HCT116 (cell line): ENCODE measurements at regions not wholly inside any gene's neighbourhood (a gene's known extent, or its start where the extent isn't known, plus 50 kb on each side); places are given as distances from the start of the nearest gene placed in this dataset.

Source experiments
- ATAC-seq: fragments of 200-7000 bp; cut with Tn5 transposase; 2 replicates; pipeline ENCODE4 v1.9.1; 2020; ENCODE audit warnings: mild to moderate bottlenecking, moderate library complexity
- BruUV-seq: library from RNA; stranded (reverse); fragments of 400-500 nt; replicated peaks from 2 replicates; lab custom pipeline; 2021; lab: Mats Ljungman, UMichigan
- CTCF ChIA-PET: fragments of 300-600 bp; sonication (Branson Sonifier 250); formaldehyde crosslinking; loops from one replicate; lab custom pipeline; 2021; ENCODE audit warnings: antibody characterized with exemption; lab: Charles Lee
- POLR2A ChIA-PET: fragments of 300-600, 350-600 bp; sonication (Branson Sonifier 250); formaldehyde crosslinking; loops from one replicate; lab custom pipeline; 2021; ENCODE audit warnings: antibody characterized with exemption; lab: Charles Lee
- RAD21 ChIA-PET, 2 experiments: fragments of 300-600 bp; sonication (Branson Sonifier 250); formaldehyde crosslinking; loops; one replicate each; lab custom pipeline; 2023; ENCODE audit warnings: low total read pairs in 2 of 2; ENCODE audit not compliant: uncharacterized antibody in 2 of 2, unreplicated experiment in 2 of 2, low non-redundant PET in 1 of 2; lab: Charles Lee
- DNase-seq: peaks from one replicate; pipeline ENCODE4 v3.0.0-alpha.2; 2010; ENCODE audit warnings: low read depth, low spot score
- H2AFZ ChIP-seq: fragments of 200-600 bp; shearing (Covaris generic), sonication (generic); 2 replicates; pipeline ENCODE4 v1.6.1; 2017; ENCODE audit warnings: low read depth, mixed run types, mixed read lengths, antibody characterized with exemption, low read length; ENCODE audit not compliant: poor library complexity, severe bottlenecking
- H3K27ac ChIP-seq: 2 replicates; pipeline ENCODE4 v1.5.1; 2012; ENCODE audit warnings: low read depth, low read length
- H3K27me3 ChIP-seq: fragments of 200-600 bp; sonication (generic); 2 replicates; pipeline ENCODE4 v1.6.1; 2016; ENCODE audit warnings: mixed run types, low read length, mixed read lengths; ENCODE audit not compliant: insufficient read depth
- H3K36me3 ChIP-seq, 2 experiments: fragments of 200-500 bp in 1 of 2; fragments of 200-600 bp in 1 of 2; sonication (Bioruptor generic) in 1 of 2; sonication (generic) in 1 of 2; 2 replicates each; pipeline versions ENCODE4 v1.5.1 to v1.6.1; 2014 to 2016; ENCODE audit warnings: low read length in 2 of 2, inconsistent platforms in 1 of 2, mixed read lengths in 1 of 2, mixed run types in 1 of 2; ENCODE audit not compliant: insufficient read depth in 2 of 2, control insufficient read depth in 1 of 2
- H3K4me1 ChIP-seq, 2 experiments: fragments of 200-600 bp in 1 of 2; sonication (generic) in 1 of 2; 2 replicates each; pipeline versions ENCODE4 v1.5.1 to v1.6.1; 2012 to 2017; ENCODE audit warnings: low read length in 2 of 2, inconsistent platforms in 1 of 2, mild to moderate bottlenecking in 1 of 2, mixed read lengths in 1 of 2, mixed run types in 1 of 2, moderate library complexity in 1 of 2; ENCODE audit not compliant: insufficient read depth in 2 of 2, control insufficient read depth in 1 of 2
- H3K4me2 ChIP-seq: fragments of 200-600 bp; sonication (generic); 2 replicates; pipeline ENCODE4 v1.6.1; 2017; ENCODE audit warnings: mixed run types, low read length, mixed read lengths
- H3K4me3 ChIP-seq, 2 experiments: fragments of 200-600 bp in 1 of 2; sonication (generic) in 1 of 2; replicated peaks in 1 of 2; 2 replicates each; pipeline ENCODE4 v1.5.1; 2011 to 2016; ENCODE audit warnings: low read length in 2 of 2, control low read depth in 1 of 2, low read depth in 1 of 2, mild to moderate bottlenecking in 1 of 2, mixed read lengths in 1 of 2, mixed run types in 1 of 2
- H3K79me2 ChIP-seq: fragments of 200-600 bp; sonication (generic); 2 replicates; pipeline ENCODE4 v1.6.1; 2017; ENCODE audit warnings: mild to moderate bottlenecking, mixed run types, low read length, moderate library complexity, mixed read lengths; ENCODE audit not compliant: insufficient read depth
- H3K9ac ChIP-seq: fragments of 200-600 bp; sonication (generic); 2 replicates; pipeline ENCODE4 v1.6.1; 2016; ENCODE audit warnings: low read length, mixed read lengths
- H3K9me2 ChIP-seq: fragments of 200-600 bp; sonication (generic), shearing (Covaris generic); 2 replicates; pipeline ENCODE4 v1.6.1; 2017; ENCODE audit warnings: mixed run types, mild to moderate bottlenecking, moderate library complexity; ENCODE audit not compliant: insufficient read depth
- H3K9me3 ChIP-seq, 2 experiments: fragments of 200-500 bp in 1 of 2; fragments of 200-600 bp in 1 of 2; sonication (Bioruptor generic) in 1 of 2; sonication (generic) in 1 of 2; 2 replicates each; pipeline ENCODE4 v1.6.1; 2014 to 2017; ENCODE audit warnings: low read length in 2 of 2, mixed read lengths in 2 of 2, inconsistent platforms in 1 of 2, low read depth in 1 of 2, mild to moderate bottlenecking in 1 of 2, mixed run types in 1 of 2, moderate library complexity in 1 of 2; ENCODE audit not compliant: control insufficient read depth in 1 of 2, insufficient read depth in 1 of 2
- H4K20me1 ChIP-seq: fragments of 200-600 bp; sonication (generic), shearing (Covaris generic); 2 replicates; pipeline ENCODE4 v1.6.1; 2017; ENCODE audit warnings: mixed run types, mild to moderate bottlenecking, moderate library complexity; ENCODE audit not compliant: insufficient read depth
- ATF3 ChIP-seq: IDR thresholded peaks from 2 replicates; pipeline ENCODE4 v1.6.1; 2012
- CTCF ChIP-seq, 3 experiments: fragments of 200-600 bp in 1 of 3; sonication (generic) in 1 of 3; IDR thresholded peaks in 2 of 3; conservative IDR thresholded peaks in 1 of 3; 2 replicates each; pipeline ENCODE4 v1.5.1; 2012 to 2017; ENCODE audit warnings: low read depth in 2 of 3, low read length in 2 of 3, antibody characterized with exemption in 1 of 3, borderline replicate concordance in 1 of 3, control low read depth in 1 of 3, mild to moderate bottlenecking in 1 of 3, mixed read lengths in 1 of 3, mixed run types in 1 of 3, moderate library complexity in 1 of 3; ENCODE audit not compliant: insufficient read depth in 1 of 3
- ELF1 ChIP-seq: IDR thresholded peaks from 2 replicates; pipeline ENCODE4 v1.6.1; 2012; ENCODE audit warnings: low read depth, borderline replicate concordance
- JUND ChIP-seq: IDR thresholded peaks from 2 replicates; pipeline ENCODE4 v1.6.1; 2012
- MAX ChIP-seq: IDR thresholded peaks from 2 replicates; pipeline ENCODE4 v1.6.1; 2012
- POLR2A ChIP-seq: IDR thresholded peaks from 2 replicates; pipeline ENCODE4 v1.7.0; 2011; ENCODE audit warnings: borderline replicate concordance; ENCODE audit not compliant: insufficient read depth, insufficient read length; ENCODE audit errors: extremely low read depth
- REST ChIP-seq: IDR thresholded peaks from 2 replicates; pipeline ENCODE4 v1.6.1; 2012; ENCODE audit warnings: low read depth
- SP1 ChIP-seq: IDR thresholded peaks from 2 replicates; pipeline ENCODE4 v1.6.1; 2012; ENCODE audit warnings: low read depth
- YY1 ChIP-seq: IDR thresholded peaks from 2 replicates; pipeline ENCODE4 v1.6.1; 2011; ENCODE audit warnings: low read length, low read depth, moderate library complexity, mild to moderate bottlenecking; ENCODE audit not compliant: insufficient replicate concordance; ENCODE audit errors: extremely low read depth
- intact Hi-C: fragments of 100-400 bp; cut with micrococcal nuclease; formaldehyde crosslinking; loops from 2 replicates; pipeline ENCODE4 v1.10.0; 2022

GRCh38 chr5:91306497-91306896, 76.6 kb downstream of the ARRDC3 start:
- no peaks in the 10 kb centered on the region for H3K79me2 ChIP-seq
- no peak overlapping the region for H3K4me2 ChIP-seq
- no peaks in the 10 kb centered on the region for H3K36me3 ChIP-seq
- H3K27ac ChIP-seq: no peak overlapping the region
- no peaks in the 10 kb centered on the region for H3K9me3 ChIP-seq
- TF ChIP-seq YY1: no peak
- no peak for TF ChIP-seq MAX
- no peak for TF ChIP-seq POLR2A
- no peak for TF ChIP-seq REST
- no peak for TF ChIP-seq CTCF (IDR thresholded peaks at IDR 0.05 in 2 of 3, conservative IDR thresholded peaks at IDR 0.05 in 1 of 3; ENCODE audit: borderline replicate concordance in 1 of 3, insufficient read depth in 1 of 3, low read depth in 2 of 3, low read length in 2 of 3)
- TF ChIP-seq JUND: no peak
- TF ChIP-seq ELF1: no peak
- TF ChIP-seq ATF3: no peak
- no peak for TF ChIP-seq SP1
- H3K9me2 ChIP-seq: no peaks in the 10 kb centered on the region
- no peak overlapping the region for H3K9ac ChIP-seq
- no peaks in the 10 kb centered on the region for H3K27me3 ChIP-seq
- H2AFZ ChIP-seq: no peak overlapping the region
- RAD21 ChIA-PET: no interaction called here
- H4K20me1 ChIP-seq: no peaks in the 10 kb centered on the region
- CTCF ChIA-PET: interaction anchor here (1.5 to 1.8 kb wide), 2 partner anchors 78 to 80 kb away, joined by 3 to 6 read pairs; no protein-coding TSS in a partner anchor
- POLR2A ChIA-PET: interaction anchor here (0.6 to 1.7 kb wide), 3 partner anchors 9 to 77 kb away, joined by 3 to 5 read pairs (median 3); partner anchors contain the start of gene ARRDC3
- no TSS peak for BruUV-seq
- peaks cover 8 to 41% of the 10 kb centered on the region in 2 experiments for H3K4me1 ChIP-seq
- no peak overlapping the region for H3K4me3 ChIP-seq
- DNase-seq (no peak), ATAC-seq (no peak)
- intact Hi-C loops: no loop called here
